ENCODE measurements at regions not wholly inside any gene's neighbourhood (a gene's known extent, or its start where the extent isn't known, plus 50 kb on each side); places are given as distances from the start of the nearest gene placed in this dataset.

- Histone ChIP-seq H3K27me3 (no peaks in the 10 kb centered on the region), H3K4me3 (no peak overlapping the region), H3K27ac (no peak overlapping the region), H3K36me3 (ENCODE audit: low read depth, missing control alignments) (no peaks in the 10 kb centered on the region), H3K4me1 (no peaks in the 10 kb centered on the region), H3K9me3 (no peaks in the 10 kb centered on the region)
- WGBS, 2 donors, result 82 to 84% methylated on average over 5 of the region's 5 CpGs
- TF ChIP-seq POLR2A (IDR thresholded peaks at IDR 0.05), result no peak
- no peak for TF ChIP-seq CTCF (IDR thresholded peaks at IDR 0.05)
- no peak for DNase-seq
- intact Hi-C loops (cut with DNase I; ENCODE audit: low total_unique reads), result no loop called here
These were observed 108.7 kb upstream of the HS6ST1 start for GRCh38 chr2:128427413-128427755.

GRCh38 chr2:128428415-128428814 is 109.7 kb upstream of the HS6ST1 start:
- no peaks in the 10 kb centered on the region for H3K4me1 ChIP-seq
- no peaks in the 10 kb centered on the region for H3K9me3 ChIP-seq
- no peak overlapping the region for H3K4me3 ChIP-seq
- 84 to 85% methylated on average over 3 of the region's 3 CpGs for WGBS, 2 donors
- no peaks in the 10 kb centered on the region for H3K36me3 ChIP-seq (ENCODE audit: low read depth, missing control alignments)
- no peaks in the 10 kb centered on the region for H3K27me3 ChIP-seq
- no peak for DNase-seq
- H3K27ac ChIP-seq, result no peak overlapping the region
- TF ChIP-seq CTCF (IDR thresholded peaks at IDR 0.05) (no peak), POLR2A (IDR thresholded peaks at IDR 0.05) (no peak)
- intact Hi-C loops (cut with DNase I; ENCODE audit: low total_unique reads), result no loop called here

- no peak overlapping the region for H3K4me3 ChIP-seq
- TF ChIP-seq POLR2A (IDR thresholded peaks at IDR 0.05) (no peak), CTCF (IDR thresholded peaks at IDR 0.05) (no peak)
- no peaks in the 10 kb centered on the region for H3K4me1 ChIP-seq
- no peak for DNase-seq
- intact Hi-C loops (cut with DNase I; ENCODE audit: low total_unique reads), result no loop called here
- no peak overlapping the region for H3K27ac ChIP-seq
- H3K9me3 ChIP-seq, result no peaks in the 10 kb centered on the region
- no peaks in the 10 kb centered on the region for H3K27me3 ChIP-seq
- H3K36me3 ChIP-seq (ENCODE audit: low read depth, missing control alignments), result no peaks in the 10 kb centered on the region
- 83 to 89% methylated on average over 4 of the region's 4 CpGs for WGBS, 2 donors
These were observed 113.8 kb upstream of the HS6ST1 start for GRCh38 chr2:128432423-128432822.

GRCh38 chr2:128433911-128434550 is 115.4 kb upstream of the HS6ST1 start:
- WGBS, 2 donors, result 92 to 100% methylated on average over 2 to 3 of the region's 3 CpGs
- no peak for DNase-seq
- intact Hi-C loops (cut with DNase I; ENCODE audit: low total_unique reads), result no loop called here

More at GRCh38 chr2:128433911-128434550, 115.4 kb upstream of the HS6ST1 start:
- no peak for TF ChIP-seq POLR2A (IDR thresholded peaks at IDR 0.05)
- no peak for TF ChIP-seq CTCF (IDR thresholded peaks at IDR 0.05)
- H3K4me3 ChIP-seq, result no peak overlapping the region
- H3K9me3 ChIP-seq, result no peaks in the 10 kb centered on the region
- H3K36me3 ChIP-seq (ENCODE audit: low read depth, missing control alignments), result no peaks in the 10 kb centered on the region
- no peaks in the 10 kb centered on the region for H3K4me1 ChIP-seq
- H3K27ac ChIP-seq, result no peak overlapping the region
- H3K27me3 ChIP-seq, result no peaks in the 10 kb centered on the region

Measured in testis (tissue), 2 donors.